Tibial nerve (tissue), 4 donors: ENCODE measurements at regions not wholly inside any gene's neighbourhood (a gene's known extent, or its start where the extent isn't known, plus 50 kb on each side); places are given as distances from the start of the nearest gene placed in this dataset.
A peak's percentile ranks its signal among the peaks of the same experiment; 100 is the strongest.

Source experiments
- DNase-seq, 2 donors: peaks; one replicate each; pipeline ENCODE4 v3.0.0-alpha.2; 2019; ENCODE audit warnings: low spot score in 2 of 2
- H3K27ac ChIP-seq, 4 donors: fragments of 200-600 bp; sonication (generic) in 3 of 4; one replicate each; pipeline ENCODE4 v1.5.1; 2017 to 2019; ENCODE audit warnings: mild to moderate bottlenecking in 1 of 4
- H3K27me3 ChIP-seq, 2 donors: fragments of 200-600 bp; sonication (generic) in 1 of 2; one replicate each; pipeline versions ENCODE4 v1.5.1 to v1.6.0; 2017 to 2019
- H3K36me3 ChIP-seq, 3 donors: fragments of 200-600 bp; sonication (generic); one replicate each; pipeline ENCODE4 v1.5.1; 2018 to 2019
- H3K4me1 ChIP-seq, 4 donors: fragments of 200-600 bp; sonication (generic) in 3 of 4; one replicate each; pipeline ENCODE4 v1.5.1; 2017 to 2019
- H3K4me3 ChIP-seq, 4 donors: fragments of 200-600 bp; sonication (generic) in 3 of 4; one replicate each; pipeline ENCODE4 v1.5.1; 2017 to 2019; ENCODE audit warnings: mild to moderate bottlenecking in 1 of 4, moderate library complexity in 1 of 4
- H3K9me3 ChIP-seq, 4 donors: fragments of 200-600 bp; sonication (generic) in 3 of 4; one replicate each; pipeline ENCODE4 v1.5.1; 2017 to 2019
- CTCF ChIP-seq, 5 experiments: fragments of 200-600 bp in 3 of 5; fragments of 450-650 bp in 2 of 5; sonication (generic) in 3 of 5; IDR thresholded peaks; one replicate each; pipeline ENCODE4 v1.5.1; 2016 to 2019; ENCODE audit warnings: antibody characterized with exemption in 5 of 5, mild to moderate bottlenecking in 3 of 5, moderate library complexity in 2 of 5
- EP300 ChIP-seq, 2 donors: sonication (generic); formaldehyde crosslinking; IDR thresholded peaks; one replicate each; pipeline ENCODE4 v1.6.1; 2017; ENCODE audit warnings: antibody characterized with exemption in 2 of 2, mild to moderate bottlenecking in 1 of 2
- POLR2A ChIP-seq, 2 donors: fragments of 450-650 bp; IDR thresholded peaks; one replicate each; pipeline ENCODE4 v1.6.1; 2017; ENCODE audit warnings: antibody characterized with exemption in 2 of 2, mild to moderate bottlenecking in 2 of 2, moderate library complexity in 2 of 2
- WGBS, 2 donors: methylation state at CpG; one replicate each; pipeline ENCODE4 v1.1.5; 2018; 5-methylcytosine and 5-hydroxymethylcytosine counted together

- Histone ChIP-seq H3K9me3 (no peaks in the 10 kb centered on the region), H3K4me3 (no peak overlapping the region), H3K27me3 (no peaks in the 10 kb centered on the region), H3K4me1 (peaks cover 0 to 29% (median 16%) of the 10 kb centered on the region in 4 donors), H3K36me3 (no peaks in the 10 kb centered on the region), H3K27ac (no peak overlapping the region)
- no peak for TF ChIP-seq POLR2A (IDR thresholded peaks at IDR 0.05)
- peak in 1 of 2 donors; percentile 36 for TF ChIP-seq EP300 (IDR thresholded peaks at IDR 0.05)
- 80 to 87% methylated on average over 5 of the region's 5 CpGs for WGBS, 2 donors
- DNase-seq: no peak
Measured at GRCh38 chr5:56673171-56673570, 142.2 kb upstream of the MAP3K1 start.

GRCh38 chr5:56671571-56671970, 143.8 kb upstream of the MAP3K1 start:
- peaks cover 0 to 13% (median 6%) of the 10 kb centered on the region in 4 donors for H3K4me1 ChIP-seq
- no peak overlapping the region for H3K4me3 ChIP-seq
- 88% methylated on average over 4 of the region's 4 CpGs for WGBS, 2 donors
- no peaks in the 10 kb centered on the region for H3K27me3 ChIP-seq
- H3K27ac ChIP-seq: no peak overlapping the region
- TF ChIP-seq POLR2A (IDR thresholded peaks at IDR 0.05): no peak
- TF ChIP-seq EP300 (IDR thresholded peaks at IDR 0.05): peak in 1 of 2 donors; percentile 23
- no peak for TF ChIP-seq CTCF (IDR thresholded peaks at IDR 0.05)
- no peak for DNase-seq
- no peaks in the 10 kb centered on the region for H3K9me3 ChIP-seq
- H3K36me3 ChIP-seq: no peaks in the 10 kb centered on the region

- Histone ChIP-seq H3K27me3 (no peaks in the 10 kb centered on the region), H3K36me3 (no peaks in the 10 kb centered on the region), H3K27ac (peak overlapping the region in 1 of 4 donors; percentile 42), H3K4me3 (no peak overlapping the region), H3K4me1 (peaks cover 0 to 6% (median 2%) of the 10 kb centered on the region in 4 donors), H3K9me3 (no peaks in the 10 kb centered on the region)
- TF ChIP-seq POLR2A (IDR thresholded peaks at IDR 0.05) (no peak), EP300 (IDR thresholded peaks at IDR 0.05) (no peak), CTCF (IDR thresholded peaks at IDR 0.05) (no peak)
- WGBS, 2 donors: 96 to 98% methylated on average over 2 of the region's 2 CpGs
- DNase-seq: no peak
Measured at GRCh38 chr5:56670916-56671315, 144.4 kb upstream of the MAP3K1 start.

- no peaks in the 10 kb centered on the region for H3K27me3 ChIP-seq
- H3K4me3 ChIP-seq: no peak overlapping the region
- no peak for TF ChIP-seq CTCF (IDR thresholded peaks at IDR 0.05)
- TF ChIP-seq POLR2A (IDR thresholded peaks at IDR 0.05): no peak
- peak in 1 of 2 donors; percentile 72 for TF ChIP-seq EP300 (IDR thresholded peaks at IDR 0.05)
- peak in 1 of 2 donors; percentile 35 for DNase-seq
- H3K4me1 ChIP-seq: peaks cover 0 to 5% (median 1%) of the 10 kb centered on the region in 4 donors
- WGBS, 2 donors: 66 to 70% methylated on average over 10 of the region's 10 CpGs
- no peaks in the 10 kb centered on the region for H3K9me3 ChIP-seq
- H3K36me3 ChIP-seq: no peaks in the 10 kb centered on the region
- peak overlapping the region in 1 of 4 donors; percentile 44 for H3K27ac ChIP-seq
Measured at GRCh38 chr5:56669534-56670483, 145.5 kb upstream of the MAP3K1 start.

- Histone ChIP-seq H3K4me3 (no peak overlapping the region), H3K36me3 (no peaks in the 10 kb centered on the region), H3K27ac (no peak overlapping the region), H3K9me3 (no peaks in the 10 kb centered on the region), H3K4me1 (peaks cover 0 to 5% (median 1%) of the 10 kb centered on the region in 4 donors), H3K27me3 (no peaks in the 10 kb centered on the region)
- no peak for DNase-seq
- 72 to 86% methylated on average over 5 of the region's 5 CpGs for WGBS, 2 donors
- no peak for TF ChIP-seq POLR2A (IDR thresholded peaks at IDR 0.05)
- TF ChIP-seq CTCF (IDR thresholded peaks at IDR 0.05): no peak
- no peak for TF ChIP-seq EP300 (IDR thresholded peaks at IDR 0.05)
Measured at GRCh38 chr5:56668996-56669395, 146.4 kb upstream of the MAP3K1 start.
